ENCODE measurements at regions not wholly inside any gene's neighbourhood (a gene's known extent, or its start where the extent isn't known, plus 50 kb on each side); places are given as distances from the start of the nearest gene placed in this dataset.

GRCh38 chr4:187232196-187232595, 508.5 kb upstream of the FAT1 start:
- no peak for DNase-seq
- Histone ChIP-seq H3K4me1 (ENCODE audit: control insufficient read depth in 5 of 5, insufficient read depth in 5 of 5, low read length in 5 of 5) (no peaks in the 10 kb centered on the region), H3K36me3 (ENCODE audit: control insufficient read depth in 4 of 4, insufficient read depth in 4 of 4, low read length in 4 of 4) (no peaks in the 10 kb centered on the region), H3K27me3 (ENCODE audit: control insufficient read depth in 3 of 3, insufficient read depth in 3 of 3, low read length in 2 of 3) (no peaks in the 10 kb centered on the region), H3K9me3 (ENCODE audit: control insufficient read depth in 4 of 4, insufficient read depth in 3 of 4, low read length in 3 of 4) (no peaks in the 10 kb centered on the region), H3K4me3 (no peak overlapping the region), H3K27ac (ENCODE audit: low read depth in 1 of 2, low read length in 1 of 2) (no peak overlapping the region), H3K9ac (ENCODE audit: insufficient read depth in 1 of 2, low read length in 2 of 2) (no peak overlapping the region)
- no peak for TF ChIP-seq CTCF (IDR thresholded peaks at IDR 0.05; ENCODE audit: control extremely low read depth, extremely low read depth)
- ATAC-seq (ENCODE audit: insufficient read depth, low FRiP score), result no peak
- 65 to 78% methylated on average over 3 of the region's 3 CpGs for WGBS, 2 donors

GRCh38 chr4:187232796-187233195, 509.1 kb upstream of the FAT1 start:
- Histone ChIP-seq H3K4me3 (no peak overlapping the region), H3K9me3 (ENCODE audit: control insufficient read depth in 4 of 4, insufficient read depth in 3 of 4, low read length in 3 of 4) (no peaks in the 10 kb centered on the region), H3K36me3 (ENCODE audit: control insufficient read depth in 4 of 4, insufficient read depth in 4 of 4, low read length in 4 of 4) (no peaks in the 10 kb centered on the region), H3K27ac (ENCODE audit: low read depth in 1 of 2, low read length in 1 of 2) (no peak overlapping the region), H3K9ac (ENCODE audit: insufficient read depth in 1 of 2, low read length in 2 of 2) (no peak overlapping the region), H3K4me1 (ENCODE audit: control insufficient read depth in 5 of 5, insufficient read depth in 5 of 5, low read length in 5 of 5) (no peaks in the 10 kb centered on the region), H3K27me3 (ENCODE audit: control insufficient read depth in 3 of 3, insufficient read depth in 3 of 3, low read length in 2 of 3) (no peaks in the 10 kb centered on the region)
- ATAC-seq (ENCODE audit: insufficient read depth, low FRiP score) (no peak), DNase-seq (no peak)
- 40 to 80% methylated on average over 2 of the region's 2 CpGs for WGBS, 2 donors
- TF ChIP-seq CTCF (IDR thresholded peaks at IDR 0.05; ENCODE audit: control extremely low read depth, extremely low read depth), result no peak

- Histone ChIP-seq H3K4me1 (ENCODE audit: control insufficient read depth in 5 of 5, insufficient read depth in 5 of 5, low read length in 5 of 5) (no peaks in the 10 kb centered on the region), H3K27ac (ENCODE audit: low read depth in 1 of 2, low read length in 1 of 2) (no peak overlapping the region), H3K9ac (ENCODE audit: insufficient read depth in 1 of 2, low read length in 2 of 2) (no peak overlapping the region), H3K9me3 (ENCODE audit: control insufficient read depth in 4 of 4, insufficient read depth in 3 of 4, low read length in 3 of 4) (peaks cover 0 to 2% (median 0%) of the 10 kb centered on the region in 4 donors), H3K4me3 (no peak overlapping the region), H3K36me3 (ENCODE audit: control insufficient read depth in 4 of 4, insufficient read depth in 4 of 4, low read length in 4 of 4) (no peaks in the 10 kb centered on the region), H3K27me3 (ENCODE audit: control insufficient read depth in 3 of 3, insufficient read depth in 3 of 3, low read length in 2 of 3) (no peaks in the 10 kb centered on the region)
- DNase-seq, result no peak
- 82 to 85% methylated on average over 16 of the region's 16 CpGs for WGBS, 2 donors
- no peak for ATAC-seq (ENCODE audit: insufficient read depth, low FRiP score)
- TF ChIP-seq CTCF (IDR thresholded peaks at IDR 0.05; ENCODE audit: control extremely low read depth, extremely low read depth), result no peak
Measured at GRCh38 chr4:187235456-187236170, 512.0 kb upstream of the FAT1 start.
